ENCODE measurements at regions not wholly inside any gene's neighbourhood (a gene's known extent, or its start where the extent isn't known, plus 50 kb on each side); places are given as distances from the start of the nearest gene placed in this dataset.

- ChIA-PET POLR2A (no interaction called here), RAD21 (ENCODE audit: unreplicated experiment) (no interaction called here), SMC1A (ENCODE audit: uncharacterized antibody, unreplicated experiment) (no interaction called here), CTCF (no interaction called here)
- Histone ChIP-seq H3K4me1 (ENCODE audit: control insufficient read depth, insufficient read depth, low read length) (no peaks in the 10 kb centered on the region), H3K9me3 (replicated peaks; ENCODE audit: control insufficient read depth, insufficient read depth, low read length) (no peaks in the 10 kb centered on the region), H3K36me3 (ENCODE audit: control insufficient read depth in 2 of 2, insufficient read depth in 2 of 2, low read length in 1 of 2) (no peaks in the 10 kb centered on the region), H3K9ac (ENCODE audit: control insufficient read depth, insufficient read depth, low read length) (no peak overlapping the region), H3K79me2 (ENCODE audit: control insufficient read depth, insufficient read depth, low read length) (no peaks in the 10 kb centered on the region), H3K4me2 (ENCODE audit: control insufficient read depth, insufficient read depth) (no peak overlapping the region), H2AFZ (ENCODE audit: control insufficient read depth, low read depth, low read length) (no peak overlapping the region), H3K4me3 (no peak overlapping the region), H3K27ac (ENCODE audit: control insufficient read depth, insufficient read depth) (no peak overlapping the region), H3K27me3 (replicated peaks in 1 of 2; ENCODE audit: control insufficient read depth in 2 of 2, insufficient read depth in 2 of 2, low read length in 1 of 2) (no peaks in the 10 kb centered on the region), H4K20me1 (ENCODE audit: control insufficient read depth, insufficient read depth) (no peaks in the 10 kb centered on the region)
- WGBS (ENCODE audit: insufficient coverage, insufficient replicate concordance, low lambda C conversion rate, missing lambda C conversion rate): 50% methylated on average over 25 of the region's 25 CpGs
- in situ Hi-C loops (cut with MboI) (no loop called here), intact Hi-C loops (cut with micrococcal nuclease; ENCODE audit: unreplicated experiment) (no loop called here)
- DNase-seq (ENCODE audit: low read depth, low spot score): no peak
- no peak for ATAC-seq
- TF ChIP-seq NFYA (IDR thresholded peaks at IDR 0.05; ENCODE audit: borderline replicate concordance, low read depth, low read length): no peak
- no peak for TF ChIP-seq SMC3 (IDR thresholded peaks at IDR 0.05; ENCODE audit: borderline replicate concordance, low read length)
- TF ChIP-seq STAT1 (conservative IDR thresholded peaks at IDR 0.05): no peak
- no peak for TF ChIP-seq CBX3 (IDR thresholded peaks at IDR 0.05; ENCODE audit: borderline replicate concordance, low read depth)
- TF ChIP-seq TBL1XR1 (IDR thresholded peaks at IDR 0.05; ENCODE audit: low read depth, low read length): no peak
- TF ChIP-seq RBBP5 (conservative IDR thresholded peaks at IDR 0.05): no peak
- TF ChIP-seq, protein P1, sequence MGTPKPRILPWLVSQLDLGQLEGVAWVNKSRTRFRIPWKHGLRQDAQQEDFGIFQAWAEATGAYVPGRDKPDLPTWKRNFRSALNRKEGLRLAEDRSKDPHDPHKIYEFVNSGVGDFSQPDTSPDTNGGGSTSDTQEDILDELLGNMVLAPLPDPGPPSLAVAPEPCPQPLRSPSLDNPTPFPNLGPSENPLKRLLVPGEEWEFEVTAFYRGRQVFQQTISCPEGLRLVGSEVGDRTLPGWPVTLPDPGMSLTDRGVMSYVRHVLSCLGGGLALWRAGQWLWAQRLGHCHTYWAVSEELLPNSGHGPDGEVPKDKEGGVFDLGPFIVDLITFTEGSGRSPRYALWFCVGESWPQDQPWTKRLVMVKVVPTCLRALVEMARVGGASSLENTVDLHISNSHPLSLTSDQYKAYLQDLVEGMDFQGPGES (IDR thresholded peaks at IDR 0.05): no peak
- no peak for TF ChIP-seq NBN (IDR thresholded peaks at IDR 0.05)
- no peak for TF ChIP-seq SIN3A (IDR thresholded peaks at IDR 0.05; ENCODE audit: low read depth, low read length)
- TF ChIP-seq SUPT20H (IDR thresholded peaks at IDR 0.05; ENCODE audit: borderline replicate concordance, control insufficient read depth, low read depth, low read length): no peak
- TF ChIP-seq E2F8 (IDR thresholded peaks at IDR 0.05; ENCODE audit: low read depth, partially characterized antibody): no peak
- no peak for TF ChIP-seq BRCA1 (IDR thresholded peaks at IDR 0.05; ENCODE audit: low read depth, low read length)
- TF ChIP-seq RAD21 (IDR thresholded peaks at IDR 0.05; ENCODE audit: insufficient read depth, low read depth, low read length): no peak
- TF ChIP-seq ZBTB4 (CRISPR knock-in tag; IDR thresholded peaks at IDR 0.05): no peak
- no peak for TF ChIP-seq CHD1 (IDR thresholded peaks at IDR 0.05; ENCODE audit: low read depth, low read length)
- TF ChIP-seq, protein P2, sequence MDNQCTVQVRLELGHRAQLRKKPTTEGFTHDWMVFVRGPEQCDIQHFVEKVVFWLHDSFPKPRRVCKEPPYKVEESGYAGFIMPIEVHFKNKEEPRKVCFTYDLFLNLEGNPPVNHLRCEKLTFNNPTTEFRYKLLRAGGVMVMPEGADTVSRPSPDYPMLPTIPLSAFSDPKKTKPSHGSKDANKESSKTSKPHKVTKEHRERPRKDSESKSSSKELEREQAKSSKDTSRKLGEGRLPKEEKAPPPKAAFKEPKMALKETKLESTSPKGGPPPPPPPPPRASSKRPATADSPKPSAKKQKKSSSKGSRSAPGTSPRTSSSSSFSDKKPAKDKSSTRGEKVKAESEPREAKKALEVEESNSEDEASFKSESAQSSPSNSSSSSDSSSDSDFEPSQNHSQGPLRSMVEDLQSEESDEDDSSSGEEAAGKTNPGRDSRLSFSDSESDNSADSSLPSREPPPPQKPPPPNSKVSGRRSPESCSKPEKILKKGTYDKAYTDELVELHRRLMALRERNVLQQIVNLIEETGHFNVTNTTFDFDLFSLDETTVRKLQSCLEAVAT (IDR thresholded peaks at IDR 0.05): no peak
- no peak for TF ChIP-seq TCF3 (IDR thresholded peaks at IDR 0.05; ENCODE audit: borderline replicate concordance, insufficient read depth, low read depth, low read length)
- no peak for FAIRE-seq
- BruUV-seq (replicated peaks): no TSS peak
Observed at GRCh38 chr13:83516781-83517180, 365.5 kb downstream of the SLITRK1 start.

All from GM12878 (cell line).